SK-N-MC (cell line): ENCODE measurements at regions not wholly inside any gene's neighbourhood (a gene's known extent, or its start where the extent isn't known, plus 50 kb on each side); places are given as distances from the start of the nearest gene placed in this dataset.

ENCODE experiments used
- EZH2 ChIP-seq: fragments of 200-600 bp; sonication (generic); IDR thresholded peaks from one replicate; pipeline ENCODE4 v1.6.1; 2017; ENCODE audit warnings: antibody characterized with exemption
- FOXP2 ChIP-seq: optimal IDR thresholded peaks from 2 replicates; pipeline ENCODE3; 2011; ENCODE audit warnings: mild to moderate bottlenecking, moderate library complexity; ENCODE audit not compliant: insufficient read depth; ENCODE audit errors: extremely low read length, control extremely low read depth
- POLR2AphosphoS5 ChIP-seq: IDR thresholded peaks from 2 replicates; pipeline ENCODE4 v1.6.1; 2012; ENCODE audit warnings: mild to moderate bottlenecking, low read depth, low read length, borderline replicate concordance

GRCh38 chr2:160751021-160751420, 257.4 kb upstream of the RBMS1 start:
- no peak for TF ChIP-seq POLR2AphosphoS5
- no peak for TF ChIP-seq FOXP2
- no peak for TF ChIP-seq EZH2
